GM12891 (cell line): ENCODE measurements at regions not wholly inside any gene's neighbourhood (a gene's known extent, or its start where the extent isn't known, plus 50 kb on each side); places are given as distances from the start of the nearest gene placed in this dataset.

Experiments used
- POLR2A ChIP-seq: IDR thresholded peaks from 2 replicates; pipeline ENCODE4 v1.6.1; 2011; ENCODE audit warnings: low read depth, low read length, control low read depth
- POLR2AphosphoS5 ChIP-seq: IDR thresholded peaks from 2 replicates; pipeline ENCODE4 v1.6.1; 2011; ENCODE audit warnings: low read depth, low read length, control low read depth
- POU2F2 ChIP-seq: IDR thresholded peaks from 2 replicates; pipeline ENCODE4 v1.6.1; 2011; ENCODE audit warnings: low read depth, mild to moderate bottlenecking, control low read depth, low read length, moderate library complexity

- TF ChIP-seq POLR2A (no peak), POLR2AphosphoS5 (no peak), POU2F2 (no peak)
Measured at GRCh38 chr2:104685591-104685990, 168.3 kb upstream of the POU3F3 start.
